MV-4-11 (cell line): ENCODE measurements at regions not wholly inside any gene's neighbourhood (a gene's known extent, or its start where the extent isn't known, plus 50 kb on each side); places are given as distances from the start of the nearest gene placed in this dataset.

Experiments
- DNase-seq: peaks from one replicate; lab custom pipeline; 2025; lab: John Stamatoyannopoulos, UW

DNA sequence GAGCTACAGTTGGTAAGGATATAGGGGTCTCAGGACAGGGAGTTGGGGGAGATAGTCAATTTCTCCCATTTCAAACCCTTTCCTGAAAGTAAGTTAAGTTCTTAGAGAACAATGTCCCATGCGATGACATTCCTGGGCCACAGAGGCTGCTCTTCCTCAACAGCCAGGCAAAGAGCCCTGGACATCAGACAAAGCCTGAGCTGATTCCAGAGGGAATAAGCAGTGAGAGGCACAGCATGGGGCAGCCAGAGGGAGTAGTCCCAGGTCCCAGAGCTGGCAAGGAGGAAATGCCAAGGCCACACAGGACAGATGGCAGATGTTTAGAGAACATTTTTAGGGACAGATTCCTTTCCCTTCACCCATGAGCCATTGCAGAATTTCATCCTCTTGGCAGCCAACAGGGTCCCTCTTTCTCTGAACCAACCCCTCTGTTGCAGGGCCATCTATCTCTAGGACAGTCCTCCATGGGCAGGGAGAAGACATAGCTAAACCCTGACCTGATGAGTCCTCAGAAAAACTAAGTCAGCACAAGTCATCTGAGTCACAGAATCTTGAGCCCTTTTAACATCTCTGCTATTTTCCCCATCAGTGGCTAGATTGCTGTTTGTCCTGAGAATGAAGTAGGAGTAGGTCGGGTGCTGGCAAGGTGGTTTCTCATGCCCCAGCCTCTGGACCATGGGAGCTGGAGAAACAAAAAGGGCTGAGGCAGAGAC lies 60.3 kb upstream of the CALM2 start:
- DNase-seq, result no peak

DNA sequence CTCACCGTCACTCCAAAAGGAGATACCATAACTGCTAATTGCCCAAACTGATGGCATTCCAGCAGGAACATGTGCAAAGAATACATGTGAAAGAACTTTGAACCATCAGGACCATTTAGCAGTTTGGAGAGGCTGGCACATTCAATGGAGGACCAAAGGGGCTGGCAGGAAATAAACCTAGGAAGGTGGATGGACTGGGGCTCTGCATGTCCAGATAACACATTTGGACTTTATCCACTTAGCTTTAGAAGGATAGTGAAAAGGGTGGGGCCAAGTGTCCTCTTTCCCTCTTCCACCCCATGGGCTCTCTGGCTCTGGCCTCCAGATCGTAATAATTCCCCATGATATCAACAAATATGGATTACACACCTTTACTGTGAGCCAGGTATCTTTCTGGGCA lies 58.8 kb upstream of the CALM2 start:
- DNase-seq, result no peak

DNA sequence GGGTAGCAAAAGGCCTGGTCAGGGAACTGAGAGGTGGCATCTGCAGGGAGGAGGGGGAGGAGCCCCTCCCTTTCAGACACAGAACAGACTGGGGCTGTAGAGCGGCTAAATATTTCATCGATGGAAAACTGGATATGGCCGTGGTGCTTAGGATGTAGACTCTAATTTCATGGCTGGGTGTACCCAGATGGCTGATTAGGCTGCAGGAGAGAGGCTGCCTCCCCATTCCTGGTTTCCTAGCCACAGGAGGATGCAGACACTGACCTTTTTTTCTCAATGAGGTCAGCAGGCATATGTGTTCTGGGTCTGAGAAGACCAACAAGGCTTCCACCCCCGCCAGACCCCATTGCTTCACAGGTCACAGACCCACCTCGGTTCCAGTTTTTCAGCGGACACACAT lies 58.1 kb upstream of the CALM2 start:
- no peak for DNase-seq

DNA sequence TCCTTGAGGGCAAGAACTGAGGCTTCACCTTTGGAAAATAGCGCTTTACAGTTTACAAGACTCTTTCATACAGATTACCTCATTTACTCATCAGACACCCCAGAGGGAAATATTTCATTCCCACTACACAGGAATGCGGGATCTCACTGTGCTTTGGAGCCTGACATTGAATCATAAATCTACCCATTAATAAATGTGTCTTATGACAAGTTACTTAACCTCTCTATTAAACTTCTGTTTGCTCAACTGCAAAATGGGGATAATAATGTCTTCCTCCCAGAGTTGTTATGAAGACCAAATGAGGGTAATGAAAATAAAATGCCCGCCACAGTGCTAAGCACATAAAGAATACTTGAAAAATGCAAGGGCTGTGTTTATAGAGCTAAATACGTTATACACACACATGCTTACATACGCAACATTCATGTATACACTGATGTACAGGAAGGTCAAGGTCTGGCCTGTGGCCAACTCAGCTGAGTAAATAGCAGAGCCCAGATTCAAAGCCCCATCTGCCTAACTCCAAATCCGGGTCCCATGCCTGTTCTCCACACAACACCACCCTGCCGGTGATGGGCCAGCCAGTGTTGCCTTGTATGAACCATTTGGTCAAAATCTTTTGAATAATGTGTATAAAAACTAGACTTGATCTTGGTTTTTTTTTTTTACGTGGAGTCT lies 56.6 kb upstream of the CALM2 start:
- DNase-seq, result no peak

DNA sequence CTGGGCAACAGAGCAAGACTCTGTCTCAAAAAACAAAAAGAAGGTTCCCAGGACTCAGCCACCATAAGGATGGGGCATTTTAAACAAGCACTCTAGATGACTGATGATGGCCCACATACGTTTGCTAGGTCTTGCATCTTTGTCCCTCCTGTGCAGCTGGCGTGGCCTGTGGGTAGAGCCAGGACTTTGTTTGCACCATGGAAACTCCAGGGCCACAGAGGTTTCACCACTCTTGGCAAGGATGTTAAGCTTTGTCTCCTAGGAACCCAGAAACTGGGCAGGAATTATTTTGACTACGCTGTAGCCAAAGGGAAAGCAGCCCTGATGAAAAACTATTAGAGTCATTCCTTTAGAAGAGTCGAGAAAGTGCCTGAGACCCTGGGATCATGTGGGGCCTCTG lies 54.1 kb upstream of the CALM2 start:
- no peak for DNase-seq

DNA sequence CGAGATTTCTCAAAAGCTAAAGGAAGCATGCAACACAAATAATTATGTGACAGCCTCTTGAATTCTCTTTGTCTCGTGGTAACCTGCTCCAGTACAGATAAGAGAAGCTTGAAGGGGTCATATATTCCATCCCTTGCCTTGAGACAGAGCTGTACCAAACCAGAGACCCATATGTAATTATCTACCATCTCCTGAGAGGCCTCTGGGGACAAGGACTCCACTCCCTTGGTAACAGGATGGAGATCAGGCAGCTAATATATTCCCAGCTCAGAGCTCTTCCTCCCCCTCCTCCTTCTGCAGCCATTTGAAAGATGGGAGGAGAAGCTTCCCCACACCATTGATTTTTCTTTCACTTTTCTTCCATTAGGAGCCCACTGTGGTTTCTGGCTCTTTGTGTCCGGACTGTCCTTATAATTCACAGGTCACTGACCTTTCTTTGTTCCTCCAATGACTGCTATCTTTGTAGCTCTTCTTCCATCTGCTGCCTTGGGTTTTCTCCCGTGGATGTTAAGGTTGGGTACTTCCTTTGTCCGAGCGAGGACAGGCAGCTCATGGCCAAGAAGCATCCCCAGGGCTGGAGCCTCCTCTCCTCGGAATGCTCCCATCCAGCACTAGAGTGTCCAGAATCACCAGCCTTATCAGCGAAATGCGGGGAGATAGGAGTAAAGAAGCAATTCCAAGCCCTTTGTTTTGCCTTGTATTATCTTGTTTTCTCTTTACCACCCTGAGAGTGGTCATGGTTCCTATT lies 51.4 kb upstream of the CALM2 start:
- DNase-seq, result no peak

DNA sequence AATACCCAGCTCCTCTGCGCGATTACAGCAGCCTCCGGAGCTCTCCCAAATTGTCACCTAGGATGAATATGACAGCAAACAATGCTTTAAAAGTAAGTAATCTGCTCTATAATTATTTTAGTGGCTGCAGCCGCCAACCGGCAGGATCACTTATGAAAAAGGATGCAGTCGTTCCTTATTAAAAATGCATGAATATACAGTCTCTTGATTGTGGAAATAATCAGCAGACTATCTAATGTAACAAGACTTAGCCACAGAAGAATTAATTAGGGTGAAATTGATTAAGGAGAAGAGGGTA lies 50.6 kb upstream of the CALM2 start:
- DNase-seq, result no peak

DNA sequence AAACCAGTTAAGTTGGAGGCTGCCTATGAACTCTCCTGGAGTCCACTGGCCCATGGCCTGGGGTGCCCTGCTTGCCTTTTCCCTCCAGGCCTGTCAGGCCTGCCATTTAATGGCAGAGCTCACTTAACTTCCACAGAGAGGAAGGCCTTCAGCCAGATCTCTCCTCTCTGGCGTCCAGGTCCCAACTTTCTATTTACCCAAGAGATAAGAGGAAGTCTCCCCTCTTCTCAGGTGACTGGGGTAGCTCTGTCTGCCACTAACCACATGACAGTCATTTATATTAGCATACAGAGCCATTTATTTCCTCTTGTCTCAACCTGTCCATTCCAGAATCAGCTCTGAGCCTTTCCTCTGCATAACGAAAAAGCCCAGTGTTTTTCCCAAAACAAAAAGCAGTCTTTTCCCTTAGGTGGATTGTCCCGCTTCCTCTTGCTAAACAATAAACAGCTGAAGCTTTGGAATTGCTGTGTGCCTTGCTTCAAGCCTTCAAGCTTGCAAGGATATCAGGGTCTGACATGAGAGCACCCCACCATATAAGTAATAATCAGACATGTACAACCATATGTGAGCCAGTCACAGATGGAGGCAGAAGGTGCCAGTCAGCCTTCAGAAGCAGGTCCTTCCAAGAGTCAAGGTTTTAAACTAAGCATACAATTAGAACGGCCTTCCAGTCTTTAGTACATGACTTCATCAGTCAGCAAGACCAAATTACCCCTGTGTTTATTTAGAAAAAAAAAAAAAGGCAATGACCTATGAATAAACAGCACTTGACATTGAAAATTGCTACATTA lies 50.0 kb upstream of the CALM2 start:
- DNase-seq, result no peak
